ENCODE measurements at regions not wholly inside any gene's neighbourhood (a gene's known extent, or its start where the extent isn't known, plus 50 kb on each side); places are given as distances from the start of the nearest gene placed in this dataset.

DNA sequence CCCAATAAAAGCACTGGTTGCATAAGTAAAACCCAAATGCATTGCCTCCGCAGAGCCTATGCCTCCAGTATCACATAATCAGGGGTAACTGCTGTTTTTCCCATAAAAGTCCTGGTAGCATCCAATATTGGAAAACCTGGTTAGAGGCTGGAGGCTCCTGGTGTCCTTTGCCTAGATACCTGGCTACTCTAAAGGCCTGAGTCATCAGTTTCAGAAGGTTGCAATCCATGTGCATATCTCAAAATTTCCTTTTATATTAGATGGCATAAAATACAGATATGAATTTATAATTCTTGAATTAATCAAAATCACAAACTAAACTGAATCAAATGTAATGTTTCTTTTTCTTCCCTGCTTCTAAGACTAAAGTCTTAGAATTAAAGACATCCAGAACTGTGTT is 164.2 kb upstream of the DCN start:
- no peak for ATAC-seq
- TF ChIP-seq, protein P1, sequence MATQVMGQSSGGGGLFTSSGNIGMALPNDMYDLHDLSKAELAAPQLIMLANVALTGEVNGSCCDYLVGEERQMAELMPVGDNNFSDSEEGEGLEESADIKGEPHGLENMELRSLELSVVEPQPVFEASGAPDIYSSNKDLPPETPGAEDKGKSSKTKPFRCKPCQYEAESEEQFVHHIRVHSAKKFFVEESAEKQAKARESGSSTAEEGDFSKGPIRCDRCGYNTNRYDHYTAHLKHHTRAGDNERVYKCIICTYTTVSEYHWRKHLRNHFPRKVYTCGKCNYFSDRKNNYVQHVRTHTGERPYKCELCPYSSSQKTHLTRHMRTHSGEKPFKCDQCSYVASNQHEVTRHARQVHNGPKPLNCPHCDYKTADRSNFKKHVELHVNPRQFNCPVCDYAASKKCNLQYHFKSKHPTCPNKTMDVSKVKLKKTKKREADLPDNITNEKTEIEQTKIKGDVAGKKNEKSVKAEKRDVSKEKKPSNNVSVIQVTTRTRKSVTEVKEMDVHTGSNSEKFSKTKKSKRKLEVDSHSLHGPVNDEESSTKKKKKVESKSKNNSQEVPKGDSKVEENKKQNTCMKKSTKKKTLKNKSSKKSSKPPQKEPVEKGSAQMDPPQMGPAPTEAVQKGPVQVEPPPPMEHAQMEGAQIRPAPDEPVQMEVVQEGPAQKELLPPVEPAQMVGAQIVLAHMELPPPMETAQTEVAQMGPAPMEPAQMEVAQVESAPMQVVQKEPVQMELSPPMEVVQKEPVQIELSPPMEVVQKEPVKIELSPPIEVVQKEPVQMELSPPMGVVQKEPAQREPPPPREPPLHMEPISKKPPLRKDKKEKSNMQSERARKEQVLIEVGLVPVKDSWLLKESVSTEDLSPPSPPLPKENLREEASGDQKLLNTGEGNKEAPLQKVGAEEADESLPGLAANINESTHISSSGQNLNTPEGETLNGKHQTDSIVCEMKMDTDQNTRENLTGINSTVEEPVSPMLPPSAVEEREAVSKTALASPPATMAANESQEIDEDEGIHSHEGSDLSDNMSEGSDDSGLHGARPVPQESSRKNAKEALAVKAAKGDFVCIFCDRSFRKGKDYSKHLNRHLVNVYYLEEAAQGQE (IDR thresholded peaks at IDR 0.05; ENCODE audit: insufficient read depth in 1 of 2, low read depth in 2 of 2, low read length in 1 of 2) = no peak
- TF ChIP-seq CTCF (IDR thresholded peaks at IDR 0.05) = no peak
- TF ChIP-seq POLR2AphosphoS5 (IDR thresholded peaks at IDR 0.05; ENCODE audit: low read depth, low read length) = no peak
- no peak for TF ChIP-seq SIN3A (IDR thresholded peaks at IDR 0.05; ENCODE audit: borderline replicate concordance, insufficient read depth, low read depth, low read length)
- no peak for TF ChIP-seq TCF7L2 (IDR thresholded peaks at IDR 0.05; ENCODE audit: low read depth, low read length)
- no peaks in the 10 kb centered on the region for H3K9me3 ChIP-seq (ENCODE audit: control insufficient read depth, insufficient read depth, low read depth, low read length)
- H3K27me3 ChIP-seq (ENCODE audit: control insufficient read depth, insufficient read depth, low read length) = no peaks in the 10 kb centered on the region
- no peaks in the 10 kb centered on the region for H3K4me1 ChIP-seq (ENCODE audit: control insufficient read depth, insufficient read depth, low read length)
- no TSS peak for BruUV-seq (replicated peaks)
- ChIA-PET POLR2A (no interaction called here), CTCF (no interaction called here)
- no peak overlapping the region for H3K4me3 ChIP-seq (ENCODE audit: low read depth in 2 of 2, low read length in 2 of 2)
- H3K36me3 ChIP-seq (ENCODE audit: control insufficient read depth, insufficient read depth, low read length) = no peaks in the 10 kb centered on the region
- no peak overlapping the region for H3K27ac ChIP-seq (ENCODE audit: low read length)
- in situ Hi-C loops (cut with HindIII; ENCODE audit: low pct_unique_long_range_greater_than_20kb, low sequenced_read_pairs) (no loop called here), intact Hi-C loops (cut with micrococcal nuclease; ENCODE audit: unreplicated experiment) (no loop called here)
- no peak for DNase-seq (ENCODE audit: low read depth, low spot score)

DNA sequence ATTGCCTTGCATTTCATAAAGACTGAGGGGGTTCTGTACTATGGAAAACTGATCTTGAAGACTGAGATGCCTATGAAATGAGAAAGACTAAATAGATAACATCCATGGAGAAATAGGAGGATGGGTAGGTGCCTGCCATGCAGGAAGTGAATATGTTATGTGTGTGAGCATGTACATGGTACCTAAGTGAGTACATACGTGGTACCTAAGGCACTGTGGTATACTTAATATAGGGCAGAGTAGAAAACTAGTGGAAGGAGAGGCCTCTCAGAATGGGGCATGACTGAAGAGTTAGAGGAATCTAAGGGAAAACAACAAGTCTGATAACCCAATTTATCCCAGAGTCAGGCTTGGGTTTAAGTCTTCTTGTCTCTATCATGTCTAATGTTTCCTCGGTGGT is 161.8 kb upstream of the DCN start:
- Histone ChIP-seq H3K27ac (ENCODE audit: low read length) (no peak overlapping the region), H3K4me1 (ENCODE audit: control insufficient read depth, insufficient read depth, low read length) (no peaks in the 10 kb centered on the region), H3K4me3 (ENCODE audit: low read depth in 2 of 2, low read length in 2 of 2) (no peak overlapping the region), H3K36me3 (ENCODE audit: control insufficient read depth, insufficient read depth, low read length) (no peaks in the 10 kb centered on the region), H3K27me3 (ENCODE audit: control insufficient read depth, insufficient read depth, low read length) (no peaks in the 10 kb centered on the region), H3K9me3 (ENCODE audit: control insufficient read depth, insufficient read depth, low read depth, low read length) (no peaks in the 10 kb centered on the region)
- POLR2A ChIA-PET = no interaction called here
- BruUV-seq (replicated peaks) = no TSS peak
- TF ChIP-seq POLR2AphosphoS5 (IDR thresholded peaks at IDR 0.05; ENCODE audit: low read depth, low read length) = no peak
- no peak for TF ChIP-seq CTCF (IDR thresholded peaks at IDR 0.05)
- no peak for TF ChIP-seq TCF7L2 (IDR thresholded peaks at IDR 0.05; ENCODE audit: low read depth, low read length)
- TF ChIP-seq, protein P1 (IDR thresholded peaks at IDR 0.05; ENCODE audit: insufficient read depth in 1 of 2, low read depth in 2 of 2, low read length in 1 of 2) = no peak
- no peak for TF ChIP-seq SIN3A (IDR thresholded peaks at IDR 0.05; ENCODE audit: borderline replicate concordance, insufficient read depth, low read depth, low read length)
- CTCF ChIA-PET = no interaction called here
- DNase-seq (ENCODE audit: low read depth, low spot score) (no peak), ATAC-seq (no peak)
- intact Hi-C loops (cut with micrococcal nuclease; ENCODE audit: unreplicated experiment) (no loop called here), in situ Hi-C loops (cut with HindIII; ENCODE audit: low pct_unique_long_range_greater_than_20kb, low sequenced_read_pairs) (no loop called here)
